ENCODE measurements at regions not wholly inside any gene's neighbourhood (a gene's known extent, or its start where the extent isn't known, plus 50 kb on each side); places are given as distances from the start of the nearest gene placed in this dataset.

DNA sequence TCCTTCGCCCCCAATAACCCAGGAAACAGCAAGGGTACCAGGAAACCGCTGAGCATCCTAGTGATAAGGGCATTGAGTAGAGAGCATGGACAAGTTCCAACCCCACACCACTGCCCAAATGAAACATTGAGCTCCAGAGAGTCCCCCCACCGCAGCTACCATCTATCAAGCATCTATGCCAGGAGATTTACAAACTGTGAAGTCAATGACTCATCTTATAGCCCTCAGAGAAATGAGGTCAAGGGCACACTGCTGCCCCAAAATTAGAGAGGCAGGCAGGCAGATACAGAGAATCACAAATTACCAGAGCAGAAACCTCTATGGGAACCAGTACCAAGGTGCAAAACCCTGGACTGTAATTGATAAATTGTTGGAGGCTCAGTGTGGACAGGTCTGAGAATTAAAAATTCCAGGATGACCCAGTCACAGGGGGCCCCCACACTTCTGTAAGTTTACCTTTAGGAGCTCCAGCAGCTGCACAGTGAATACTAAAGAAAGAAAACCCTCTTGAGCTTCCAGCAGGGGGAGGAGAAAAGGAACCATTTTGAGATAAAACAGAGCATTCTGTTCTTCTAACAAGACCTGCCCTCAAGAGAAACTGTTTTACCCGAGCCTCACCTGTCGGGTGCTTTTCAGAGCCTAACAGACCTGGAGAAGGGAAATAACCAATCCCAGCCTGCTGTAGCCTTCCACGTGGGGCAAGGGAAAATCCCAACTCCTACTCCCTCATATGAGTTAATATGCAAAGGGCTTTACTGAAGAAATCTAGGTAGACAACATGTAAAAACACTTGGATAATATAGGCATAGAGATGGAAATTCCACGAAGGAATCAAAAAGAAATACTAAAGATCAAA lies 118.0 kb upstream of the ARID1B start:
- TF ChIP-seq, protein P1, sequence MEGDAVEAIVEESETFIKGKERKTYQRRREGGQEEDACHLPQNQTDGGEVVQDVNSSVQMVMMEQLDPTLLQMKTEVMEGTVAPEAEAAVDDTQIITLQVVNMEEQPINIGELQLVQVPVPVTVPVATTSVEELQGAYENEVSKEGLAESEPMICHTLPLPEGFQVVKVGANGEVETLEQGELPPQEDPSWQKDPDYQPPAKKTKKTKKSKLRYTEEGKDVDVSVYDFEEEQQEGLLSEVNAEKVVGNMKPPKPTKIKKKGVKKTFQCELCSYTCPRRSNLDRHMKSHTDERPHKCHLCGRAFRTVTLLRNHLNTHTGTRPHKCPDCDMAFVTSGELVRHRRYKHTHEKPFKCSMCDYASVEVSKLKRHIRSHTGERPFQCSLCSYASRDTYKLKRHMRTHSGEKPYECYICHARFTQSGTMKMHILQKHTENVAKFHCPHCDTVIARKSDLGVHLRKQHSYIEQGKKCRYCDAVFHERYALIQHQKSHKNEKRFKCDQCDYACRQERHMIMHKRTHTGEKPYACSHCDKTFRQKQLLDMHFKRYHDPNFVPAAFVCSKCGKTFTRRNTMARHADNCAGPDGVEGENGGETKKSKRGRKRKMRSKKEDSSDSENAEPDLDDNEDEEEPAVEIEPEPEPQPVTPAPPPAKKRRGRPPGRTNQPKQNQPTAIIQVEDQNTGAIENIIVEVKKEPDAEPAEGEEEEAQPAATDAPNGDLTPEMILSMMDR (optimal IDR thresholded peaks at IDR 0.05 in 1 of 3, IDR thresholded peaks at IDR 0.05 in 1 of 3, conservative IDR thresholded peaks at IDR 0.05 in 1 of 3; ENCODE audit: extremely low read depth in 1 of 3, insufficient read depth in 2 of 3, low read length in 3 of 3), result no peak
- no peak for TF ChIP-seq EZH2 (IDR thresholded peaks at IDR 0.05; ENCODE audit: low read length)
- Histone ChIP-seq H3K4me1 (ENCODE audit: control insufficient read depth, extremely low read depth, insufficient read depth, low read length) (no peaks in the 10 kb centered on the region), H3K4me2 (ENCODE audit: control insufficient read depth, extremely low read depth, insufficient read depth, low read depth, low read length) (no peak overlapping the region), H3K9me1 (ENCODE audit: control insufficient read depth, extremely low read depth, insufficient read depth, low read length) (no peaks in the 10 kb centered on the region), H3K9ac (ENCODE audit: control insufficient read depth, extremely low read depth, insufficient read depth, low read length) (no peak overlapping the region), H4K20me1 (ENCODE audit: control insufficient read depth, extremely low read depth, insufficient read depth, low read length) (no peaks in the 10 kb centered on the region), H3K27me3 (ENCODE audit: control insufficient read depth, extremely low read depth, insufficient read depth, low read length) (peaks cover 4% of the 10 kb centered on the region), H3K4me3 (ENCODE audit: control insufficient read depth in 2 of 3, extremely low read depth in 1 of 3, insufficient read depth in 2 of 3, low read depth in 1 of 3, low read length in 3 of 3) (no peak overlapping the region), H3K27ac (ENCODE audit: control insufficient read depth, insufficient read depth, low read length) (no peak overlapping the region), H2AFZ (ENCODE audit: control insufficient read depth, low read length) (no peak overlapping the region), H3K9me3 (ENCODE audit: control insufficient read depth, low read depth, low read length) (no peaks in the 10 kb centered on the region), H3K36me3 (ENCODE audit: control insufficient read depth in 2 of 2, extremely low read depth in 1 of 2, insufficient read depth in 2 of 2, low read length in 2 of 2) (no peaks in the 10 kb centered on the region), H3K79me2 (ENCODE audit: control insufficient read depth, insufficient read depth, low read length) (no peaks in the 10 kb centered on the region)
- no peak for DNase-seq (ENCODE audit: low read depth, low spot score)
- dilution Hi-C loops (cut with MboI; ENCODE audit: extremely low pct_ligation_motif_present, low sequenced_read_pairs), result no loop called here
- FAIRE-seq, result no peak

DNA sequence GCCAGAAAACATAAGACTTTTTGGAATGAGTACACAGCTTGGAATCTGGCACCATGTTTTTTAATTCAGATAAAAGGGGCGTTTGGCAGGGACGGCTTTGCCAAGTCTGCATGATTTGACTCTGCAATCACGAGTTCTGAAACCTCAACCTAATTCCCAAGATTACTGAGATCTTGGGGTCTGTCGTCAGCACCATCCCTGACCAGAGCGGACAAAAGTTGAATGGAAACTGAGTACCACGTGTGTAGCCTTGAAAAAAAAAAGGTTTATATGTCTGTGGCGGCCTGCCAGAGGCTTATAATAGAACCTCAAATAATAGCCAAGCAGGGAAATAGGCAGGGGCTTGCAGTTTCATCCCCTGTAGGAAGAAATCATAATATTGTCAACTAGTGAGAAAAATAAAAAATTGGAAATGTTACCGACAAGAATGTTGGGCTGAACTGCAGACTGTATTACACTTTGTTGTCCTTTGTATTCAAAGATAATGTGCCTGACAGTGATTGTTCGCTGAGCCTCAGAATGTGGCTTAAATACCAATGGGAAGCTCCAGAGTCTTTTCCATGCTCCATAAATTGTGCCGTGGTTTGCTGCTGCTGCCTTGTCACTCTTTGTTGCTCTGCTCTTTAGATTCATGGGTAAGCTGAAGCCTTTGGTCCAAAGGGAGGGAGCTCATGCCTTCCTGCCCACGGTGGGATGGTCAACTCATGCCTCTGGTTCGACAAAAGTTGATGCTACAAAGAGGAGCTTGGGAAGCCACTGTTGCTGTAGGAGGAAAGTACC lies 118.8 kb upstream of the ARID1B start:
- Histone ChIP-seq H4K20me1 (ENCODE audit: control insufficient read depth, extremely low read depth, insufficient read depth, low read length) (no peaks in the 10 kb centered on the region), H3K4me1 (ENCODE audit: control insufficient read depth, extremely low read depth, insufficient read depth, low read length) (no peaks in the 10 kb centered on the region), H3K27me3 (ENCODE audit: control insufficient read depth, extremely low read depth, insufficient read depth, low read length) (peaks cover 4% of the 10 kb centered on the region), H3K9me3 (ENCODE audit: control insufficient read depth, low read depth, low read length) (no peaks in the 10 kb centered on the region), H3K4me3 (ENCODE audit: control insufficient read depth in 2 of 3, extremely low read depth in 1 of 3, insufficient read depth in 2 of 3, low read depth in 1 of 3, low read length in 3 of 3) (no peak overlapping the region), H3K36me3 (ENCODE audit: control insufficient read depth in 2 of 2, extremely low read depth in 1 of 2, insufficient read depth in 2 of 2, low read length in 2 of 2) (no peaks in the 10 kb centered on the region), H3K79me2 (ENCODE audit: control insufficient read depth, insufficient read depth, low read length) (no peaks in the 10 kb centered on the region), H2AFZ (ENCODE audit: control insufficient read depth, low read length) (no peak overlapping the region), H3K27ac (ENCODE audit: control insufficient read depth, insufficient read depth, low read length) (no peak overlapping the region), H3K4me2 (ENCODE audit: control insufficient read depth, extremely low read depth, insufficient read depth, low read depth, low read length) (no peak overlapping the region), H3K9ac (ENCODE audit: control insufficient read depth, extremely low read depth, insufficient read depth, low read length) (no peak overlapping the region), H3K9me1 (ENCODE audit: control insufficient read depth, extremely low read depth, insufficient read depth, low read length) (no peaks in the 10 kb centered on the region)
- dilution Hi-C loops (cut with MboI; ENCODE audit: extremely low pct_ligation_motif_present, low sequenced_read_pairs), result no loop called here
- TF ChIP-seq, protein P1 (optimal IDR thresholded peaks at IDR 0.05 in 1 of 3, IDR thresholded peaks at IDR 0.05 in 1 of 3, conservative IDR thresholded peaks at IDR 0.05 in 1 of 3; ENCODE audit: extremely low read depth in 1 of 3, insufficient read depth in 2 of 3, low read length in 3 of 3), result no peak
- no peak for TF ChIP-seq EZH2 (IDR thresholded peaks at IDR 0.05; ENCODE audit: low read length)
- DNase-seq (ENCODE audit: low read depth, low spot score) (no peak), FAIRE-seq (no peak)

All from keratinocyte (primary cell).